ENCODE measurements at regions not wholly inside any gene's neighbourhood (a gene's known extent, or its start where the extent isn't known, plus 50 kb on each side); places are given as distances from the start of the nearest gene placed in this dataset.

DNA sequence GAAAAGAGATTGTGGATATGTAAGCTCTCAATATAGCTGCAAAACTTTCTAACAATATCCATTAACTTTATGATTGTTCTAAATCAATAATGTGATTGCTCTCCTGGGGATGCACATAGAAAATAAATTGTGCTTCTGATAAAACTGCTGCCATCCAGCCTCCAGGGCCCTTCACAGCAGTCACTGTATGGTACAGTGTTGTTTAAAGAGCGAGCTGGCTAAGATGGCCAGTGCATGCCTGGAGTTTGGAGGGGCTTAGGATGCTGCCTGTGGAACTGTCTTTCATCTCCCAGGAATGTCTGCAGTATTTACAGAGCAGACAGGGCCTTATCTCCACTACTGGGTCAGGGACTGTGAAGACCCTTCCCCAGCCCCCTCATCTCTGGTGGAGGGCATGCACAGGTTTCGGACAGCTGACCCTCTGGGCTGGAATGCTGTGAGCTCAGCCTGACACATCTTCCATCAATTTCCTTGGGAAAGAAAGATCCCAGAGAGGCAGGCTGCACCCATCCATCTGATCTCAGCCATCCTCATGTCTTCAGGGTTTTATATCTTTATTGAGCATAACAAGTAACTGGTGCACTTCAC lies 137.0 kb downstream of the PLPP3 start:
- no peak for DNase-seq
- ATAC-seq, result no peak
- intact Hi-C loops (cut with micrococcal nuclease), result no loop called here

DNA sequence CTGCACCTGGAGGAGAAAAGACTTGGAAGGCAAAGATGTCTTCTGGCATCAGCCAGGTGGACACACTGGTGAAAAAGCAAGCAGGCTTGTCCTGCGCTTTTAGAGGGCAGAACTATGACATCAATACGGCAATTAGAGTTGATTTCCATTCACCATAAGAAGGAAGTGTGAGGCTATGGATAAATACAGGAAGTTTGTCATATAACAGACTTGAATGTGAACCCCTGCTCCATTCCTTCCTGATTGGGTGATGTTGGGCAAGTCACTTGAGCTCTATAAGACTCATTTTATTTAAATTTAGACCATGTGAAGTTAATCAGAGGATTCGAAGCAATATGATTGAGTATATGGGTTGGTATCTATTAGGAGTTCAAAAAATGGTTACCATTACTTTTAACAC lies 137.8 kb downstream of the PLPP3 start:
- ATAC-seq, result no peak
- intact Hi-C loops (cut with micrococcal nuclease), result no loop called here
- DNase-seq, result no peak

DNA sequence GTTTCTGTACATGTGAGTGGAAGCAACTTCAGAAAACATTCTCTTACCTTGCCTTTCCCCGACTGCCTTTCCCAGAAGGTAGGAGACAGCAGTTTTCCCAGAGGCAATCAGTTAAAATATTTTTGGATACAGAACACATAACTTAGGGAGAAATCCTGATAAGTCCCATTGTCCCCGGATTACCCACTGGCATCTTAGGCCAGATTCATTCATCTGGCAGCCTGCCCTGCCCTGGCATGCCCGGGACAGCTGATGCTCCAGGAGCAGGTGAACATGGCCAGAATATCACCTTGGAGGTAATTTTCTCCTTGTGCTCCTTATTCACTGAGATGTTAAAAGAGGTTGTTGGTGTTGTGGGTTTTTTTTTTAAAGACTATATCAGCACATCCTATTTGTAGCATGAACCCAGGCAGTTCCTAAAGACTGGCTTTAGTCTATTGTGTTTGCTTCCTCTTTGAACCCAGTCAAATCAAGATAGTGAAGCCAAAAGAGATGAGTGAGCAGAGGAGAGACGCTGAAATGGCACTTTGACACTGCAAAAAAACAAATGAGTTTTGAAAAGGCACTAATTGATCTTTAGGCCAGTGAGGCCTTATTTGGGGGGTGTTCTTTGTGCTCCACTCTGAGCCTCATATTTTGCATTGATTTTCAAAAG lies 139.6 kb downstream of the PLPP3 start:
- DNase-seq (peak; percentile 76), ATAC-seq (peak; percentile 76)
- intact Hi-C loops (cut with micrococcal nuclease), result no loop called here

DNA sequence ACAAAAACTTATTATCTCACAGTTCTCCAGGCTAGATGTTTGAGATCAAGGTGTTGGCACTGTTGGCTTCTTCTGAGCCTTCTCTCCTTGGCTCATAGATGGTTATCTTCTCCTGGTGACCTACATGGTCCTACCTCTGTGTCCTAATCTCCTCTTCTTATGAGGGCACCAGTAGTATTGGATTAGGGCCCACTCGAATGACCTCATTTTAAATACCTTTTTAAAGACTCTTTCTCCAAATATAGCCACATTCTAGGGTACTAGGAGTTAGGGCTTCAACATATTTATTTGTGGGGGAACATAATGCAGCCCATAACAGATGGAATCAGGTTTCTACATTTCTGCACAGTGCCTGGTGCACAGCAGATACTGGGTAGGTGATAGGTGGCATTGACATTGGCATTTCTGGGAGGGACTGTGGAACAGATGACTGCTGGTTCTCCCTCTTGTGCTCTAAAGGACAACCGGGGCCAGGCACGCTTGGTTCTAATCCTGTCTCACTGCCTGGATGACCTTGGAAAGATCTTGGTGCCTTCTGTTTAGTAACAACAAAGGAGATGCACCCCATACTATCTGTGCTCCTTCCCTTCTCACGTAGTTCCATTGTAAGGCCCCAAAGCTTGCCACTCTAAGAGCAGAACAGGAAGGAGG lies 140.3 kb downstream of the PLPP3 start:
- DNase-seq, result peak; percentile 50
- ATAC-seq, result peak; percentile 85
- intact Hi-C loops (cut with micrococcal nuclease), result no loop called here

DNA sequence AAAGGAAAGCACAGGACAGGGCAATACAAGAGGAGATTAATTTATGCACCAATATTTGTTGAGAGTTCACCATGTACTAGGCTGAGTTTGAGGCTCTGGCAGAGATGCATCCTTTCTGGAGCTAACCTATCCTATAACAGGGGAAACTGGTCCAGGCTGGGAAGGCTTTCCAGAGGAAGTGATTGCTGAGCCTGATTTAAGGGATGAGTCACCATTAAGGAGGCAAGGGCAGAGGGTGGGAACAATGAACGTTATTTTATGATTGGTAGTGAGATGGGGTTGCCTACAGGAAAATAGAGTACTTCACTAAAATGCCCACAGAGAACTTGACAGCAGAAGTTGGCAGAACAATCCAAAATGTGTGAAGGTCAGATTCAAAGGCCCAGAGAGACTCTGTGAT lies 141.4 kb downstream of the PLPP3 start:
- intact Hi-C loops (cut with micrococcal nuclease), result no loop called here
- DNase-seq (no peak), ATAC-seq (peak; percentile 15)

DNA sequence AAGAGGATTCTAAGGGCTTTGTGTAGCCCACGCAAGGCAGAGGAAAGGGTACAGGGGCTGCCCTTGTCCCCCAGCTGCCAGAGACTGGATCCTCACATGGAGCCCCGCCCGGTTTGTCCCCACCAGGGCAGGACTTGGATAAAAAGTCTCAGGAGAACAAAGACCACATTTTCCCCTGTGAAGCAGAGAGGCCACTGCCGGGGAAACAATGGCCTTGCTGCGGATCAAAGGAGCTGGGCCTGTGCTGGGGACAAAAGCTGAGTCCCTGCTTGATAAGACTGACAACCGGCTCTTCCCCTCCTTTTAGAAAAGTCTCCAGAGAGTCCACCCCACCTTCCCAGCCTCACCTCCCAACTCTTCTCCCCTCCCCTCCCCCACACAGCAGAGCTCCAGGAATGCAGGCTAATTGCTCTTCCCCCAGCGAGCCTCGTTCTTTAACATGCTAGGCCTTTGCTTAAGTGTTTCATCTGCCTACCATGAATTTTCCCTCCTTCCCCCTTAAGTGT lies 142.4 kb downstream of the PLPP3 start:
- no peak for ATAC-seq
- intact Hi-C loops (cut with micrococcal nuclease), result no loop called here
- DNase-seq, result no peak

DNA sequence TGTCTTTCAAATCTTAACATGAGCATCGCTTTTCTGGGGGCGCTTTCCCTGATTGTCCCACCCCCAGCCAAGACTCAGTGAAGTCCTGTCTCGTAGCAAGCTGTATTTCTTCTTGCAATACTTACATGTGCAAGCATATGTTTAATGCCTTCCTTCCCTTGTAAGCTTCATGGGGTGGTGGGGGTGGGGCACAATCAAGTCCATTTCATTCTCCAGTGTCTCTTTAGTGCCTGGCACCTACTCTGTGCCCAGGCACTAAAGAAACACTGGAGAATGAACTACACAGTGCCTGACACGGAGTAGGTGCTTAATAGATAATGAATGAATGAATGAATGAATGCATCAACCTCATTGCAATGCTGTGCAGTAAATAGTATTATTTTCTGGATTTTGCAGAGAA lies 143.1 kb downstream of the PLPP3 start:
- ATAC-seq, result no peak
- no peak for DNase-seq
- intact Hi-C loops (cut with micrococcal nuclease), result no loop called here

DNA sequence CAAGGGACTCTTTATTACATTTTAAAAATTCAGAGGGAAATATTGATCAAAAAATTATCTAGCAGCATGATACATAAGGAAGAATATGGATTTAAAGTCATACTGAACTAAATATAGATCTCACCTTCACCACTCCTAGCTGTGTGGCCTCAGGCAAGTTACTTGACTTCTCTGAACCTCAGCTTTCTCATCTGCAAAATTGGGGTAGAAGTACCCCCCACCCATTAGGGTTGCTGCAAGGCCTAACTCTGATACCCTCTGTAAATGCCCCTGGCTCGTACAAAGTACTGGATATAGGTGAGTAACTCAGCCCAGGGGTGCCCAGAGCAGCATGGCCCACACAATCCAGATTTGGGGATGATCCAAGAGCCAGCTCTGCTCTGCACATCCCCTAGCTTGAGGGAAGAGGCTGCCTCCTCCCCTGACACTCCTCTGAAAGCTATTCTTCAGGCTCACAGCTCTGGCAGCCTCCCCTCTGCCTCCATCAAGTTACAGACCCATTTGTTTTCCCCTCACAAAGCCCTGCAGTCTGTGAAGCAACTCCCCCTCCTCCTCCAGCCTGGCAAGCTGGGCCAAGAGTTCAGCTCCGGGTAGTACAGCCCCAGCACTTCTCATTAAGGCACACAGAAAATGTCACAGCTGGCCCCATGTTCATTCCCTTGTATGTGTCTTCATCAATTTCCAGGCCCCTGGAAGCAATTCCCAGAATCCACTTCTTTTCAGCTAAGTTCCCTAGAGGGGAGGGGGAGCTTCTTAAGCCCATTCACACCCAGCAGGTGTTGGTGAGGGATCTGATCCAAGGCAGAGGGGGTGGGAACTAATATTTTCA lies 143.7 kb downstream of the PLPP3 start:
- intact Hi-C loops (cut with micrococcal nuclease), result no loop called here
- no peak for ATAC-seq
- DNase-seq, result no peak

DNA sequence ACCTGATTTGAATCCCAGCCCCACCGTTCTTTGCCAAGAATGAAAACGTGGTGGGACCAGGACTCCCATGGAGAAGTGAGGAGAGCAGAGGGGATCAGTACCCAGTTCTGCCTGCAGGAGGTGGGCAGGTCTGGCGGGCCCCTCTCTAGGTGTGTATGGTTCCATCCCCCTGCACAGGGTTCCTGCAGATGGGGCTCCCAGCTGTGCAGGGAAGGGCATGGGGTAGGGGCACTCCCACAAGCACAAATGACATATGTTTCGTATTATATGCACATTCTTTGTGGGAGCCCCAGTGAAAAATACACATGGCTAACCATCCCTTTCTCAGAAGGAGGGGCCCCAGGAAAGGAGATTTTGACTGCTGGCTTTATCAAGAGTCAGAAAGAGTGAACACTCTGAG lies 144.6 kb downstream of the PLPP3 start:
- ATAC-seq (no peak), DNase-seq (no peak)
- intact Hi-C loops (cut with micrococcal nuclease), result no loop called here

DNA sequence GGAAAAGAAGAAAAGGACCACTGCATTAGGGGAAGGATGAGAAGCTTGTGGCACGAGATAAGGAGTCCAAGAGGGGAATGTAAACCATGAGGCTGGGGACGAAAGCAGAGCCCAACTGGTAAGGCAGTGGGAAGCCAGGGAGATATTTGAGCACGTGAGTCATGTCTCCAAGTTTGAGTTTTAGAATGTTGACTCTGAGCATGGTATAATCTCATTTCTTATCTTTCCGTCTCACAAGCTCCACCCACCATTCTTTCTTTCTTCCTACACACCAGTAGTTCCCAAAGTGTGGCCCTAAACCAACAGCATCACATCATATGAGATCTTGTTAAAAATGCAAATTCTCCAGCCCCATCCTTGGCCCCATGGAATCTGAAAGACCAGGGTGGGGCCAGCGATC lies 145.3 kb downstream of the PLPP3 start:
- DNase-seq, result no peak
- no peak for ATAC-seq
- intact Hi-C loops (cut with micrococcal nuclease), result no loop called here

DNA sequence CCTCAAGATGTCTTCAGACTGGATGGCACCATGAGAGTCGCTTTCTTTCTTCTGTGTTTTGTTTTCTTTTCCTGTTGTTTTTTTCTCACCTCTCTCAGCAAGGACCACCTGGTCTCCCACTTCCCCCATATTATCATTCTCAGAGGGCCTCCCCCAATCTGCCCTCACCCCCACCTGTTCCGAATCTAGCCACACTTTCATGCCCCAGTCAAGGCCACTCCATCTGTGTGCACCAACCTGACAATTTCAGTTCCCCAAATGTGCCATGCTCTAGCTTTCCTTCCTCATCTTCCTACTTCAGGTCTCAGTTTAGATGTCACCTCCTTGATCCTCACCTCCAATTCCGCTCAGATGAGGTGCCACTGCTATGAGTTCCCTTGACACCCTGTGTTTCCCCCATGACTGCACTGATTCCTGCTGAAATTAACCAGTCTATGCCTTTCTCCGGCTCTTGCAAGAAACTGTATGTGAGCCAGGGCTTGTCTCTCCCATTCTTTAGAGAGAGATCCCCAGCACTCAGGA lies 146.2 kb downstream of the PLPP3 start:
- DNase-seq, result no peak
- intact Hi-C loops (cut with micrococcal nuclease), result no loop called here
- no peak for ATAC-seq

DNA sequence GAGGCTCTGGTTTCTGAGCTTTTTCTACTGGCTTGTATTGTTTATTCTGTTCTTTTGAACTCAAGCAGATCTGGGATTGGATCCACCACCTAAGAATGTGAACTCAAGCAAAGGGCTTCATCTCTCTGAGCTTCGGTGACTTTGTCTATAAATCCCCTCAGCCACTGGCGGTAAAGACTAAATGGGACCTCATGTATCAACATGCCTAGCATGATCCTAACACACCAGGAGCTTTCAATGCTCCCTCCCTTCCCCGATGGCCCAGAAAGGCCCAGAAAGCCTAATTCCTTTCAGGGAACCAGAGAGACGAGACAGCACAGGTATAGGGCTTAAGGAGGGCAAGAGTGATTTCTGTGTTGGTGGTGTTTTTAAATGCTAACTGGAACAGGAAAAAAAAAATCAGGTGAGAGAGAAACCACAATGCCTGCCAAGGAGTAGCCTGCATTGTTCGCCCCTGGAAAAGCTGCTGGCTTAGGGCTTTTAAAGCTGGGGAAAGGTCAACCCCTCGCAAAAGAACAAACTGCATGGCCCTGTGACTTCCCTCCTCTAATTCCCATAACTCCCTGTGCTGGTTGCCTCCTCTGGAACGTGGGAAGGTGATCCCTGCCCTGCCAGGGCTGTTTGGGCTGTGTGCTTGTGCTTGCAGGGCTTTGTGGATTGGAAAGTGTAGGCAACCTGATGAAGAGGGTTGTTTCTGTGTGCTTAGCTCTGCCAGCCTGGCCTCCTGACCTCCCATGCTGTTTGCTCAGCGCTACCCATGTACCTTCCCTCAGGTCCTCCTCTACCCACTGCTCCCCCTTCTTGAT lies 147.0 kb downstream of the PLPP3 start:
- ATAC-seq, result peak; percentile 50
- no peak for DNase-seq
- intact Hi-C loops (cut with micrococcal nuclease), result no loop called here

DNA sequence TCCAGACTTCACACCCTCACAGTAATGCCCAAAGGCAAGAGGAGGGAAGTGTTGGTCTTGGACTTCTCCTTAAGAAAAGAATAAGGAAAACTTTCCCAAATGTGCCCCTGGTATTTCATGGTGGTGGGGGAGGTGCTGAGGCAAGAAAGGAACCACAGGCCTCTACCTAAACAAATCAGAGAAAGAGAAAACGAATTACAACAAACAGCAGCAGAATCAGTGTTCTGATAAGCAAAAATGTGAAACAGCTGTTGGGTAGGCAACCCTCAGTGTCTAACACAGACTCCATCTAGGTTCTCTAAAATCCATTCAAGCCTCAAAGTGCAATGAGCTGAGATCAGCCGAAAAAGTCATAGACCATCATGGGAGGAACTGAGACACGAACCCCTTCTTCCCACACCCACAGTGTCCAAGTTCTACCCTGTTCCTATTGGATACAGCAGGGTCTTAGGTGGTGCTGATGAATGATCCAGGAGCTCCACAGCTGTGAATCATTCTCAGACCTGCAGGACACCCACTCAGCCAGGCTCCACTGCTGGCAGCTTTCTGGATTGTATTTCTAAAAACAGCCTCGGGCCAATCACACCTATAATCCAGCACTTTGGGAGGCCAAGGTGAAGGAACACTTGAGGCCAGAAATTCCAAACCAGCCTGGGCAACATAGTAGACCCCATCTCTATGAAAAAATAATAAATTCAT lies 149.1 kb downstream of the PLPP3 start:
- DNase-seq (no peak), ATAC-seq (no peak)
- intact Hi-C loops (cut with micrococcal nuclease), result no loop called here

DNA sequence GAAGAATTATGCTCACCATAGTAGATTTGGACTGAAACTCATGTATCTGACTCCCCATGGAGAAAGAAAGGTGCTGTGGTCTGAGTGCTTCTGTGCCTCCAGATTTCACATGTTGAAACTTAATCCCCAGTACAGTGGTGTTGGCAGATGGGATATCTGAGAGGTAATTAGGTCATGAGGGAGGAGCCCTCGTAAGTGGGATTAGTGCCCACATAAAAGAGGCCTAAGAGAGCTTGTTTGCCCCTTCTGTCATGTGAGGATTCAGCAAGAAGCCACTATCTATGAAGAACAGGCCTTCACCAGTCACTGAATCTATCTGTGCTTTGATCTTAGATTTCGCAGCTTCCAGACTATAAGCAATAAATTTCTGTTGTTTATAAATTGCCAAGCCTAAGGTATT lies 150.1 kb downstream of the PLPP3 start:
- ATAC-seq (no peak), DNase-seq (no peak)
- intact Hi-C loops (cut with micrococcal nuclease), result no loop called here

DNA sequence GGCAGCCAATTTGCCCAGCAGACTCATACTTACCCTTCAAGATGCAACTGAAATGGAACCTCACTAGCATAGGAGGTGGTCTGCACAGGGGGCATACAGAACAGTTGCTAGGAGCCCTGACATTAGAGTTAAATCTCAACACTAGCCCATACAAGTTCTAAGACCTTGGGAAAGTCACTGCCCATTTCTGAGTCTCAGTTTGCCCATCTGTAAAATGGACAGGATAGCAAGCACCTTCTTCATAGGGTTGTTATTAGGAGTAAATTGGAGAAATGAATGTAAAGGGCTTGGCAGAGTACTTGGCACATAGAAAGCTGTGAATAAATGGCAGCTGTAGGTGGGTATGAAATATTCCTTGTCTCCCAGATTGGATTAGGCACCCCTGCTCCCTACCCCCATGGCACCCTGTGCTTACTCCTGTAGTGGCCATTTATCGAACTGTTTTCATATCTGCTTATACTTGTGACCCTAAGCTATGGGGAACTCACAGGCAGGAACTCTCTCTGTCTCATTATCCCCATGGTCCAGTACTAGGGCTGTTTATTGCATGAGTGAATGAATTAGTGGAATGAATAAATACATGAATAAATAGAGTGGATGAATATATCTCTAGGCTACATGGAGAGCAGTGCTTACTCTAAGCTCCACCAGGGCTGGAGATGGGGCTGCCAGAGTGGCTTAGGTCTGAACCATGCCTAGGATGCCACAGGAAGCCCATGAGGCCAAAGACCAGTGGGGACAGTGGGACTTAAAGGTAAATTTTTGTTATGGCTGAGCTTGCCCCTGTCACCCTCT lies 152.6 kb downstream of the PLPP3 start:
- ATAC-seq (no peak), DNase-seq (no peak)
- intact Hi-C loops (cut with micrococcal nuclease), result no loop called here

DNA sequence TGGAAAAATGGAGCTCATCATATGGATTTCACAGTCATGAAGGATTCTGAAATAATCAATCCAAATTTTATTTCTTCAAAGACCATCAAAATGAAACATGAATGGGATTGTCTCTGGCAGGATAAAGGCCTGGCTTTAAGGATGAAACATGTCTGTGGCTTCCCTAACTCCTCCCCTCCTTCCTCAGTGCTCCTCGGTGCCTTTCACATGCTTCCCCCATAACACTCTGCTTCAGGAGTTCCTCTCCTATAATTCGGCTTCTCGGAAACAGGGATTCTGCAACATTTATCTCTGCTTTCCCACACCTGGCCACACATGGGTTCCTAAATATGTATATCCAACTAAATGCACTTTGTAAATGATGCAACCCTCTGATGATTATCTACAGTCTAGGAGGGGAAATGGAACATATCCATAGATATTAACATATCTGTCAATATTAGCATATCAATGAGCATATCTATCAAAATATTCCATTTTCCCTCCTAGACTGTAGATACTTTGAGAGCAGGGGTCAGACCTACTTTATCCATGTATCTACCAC lies 153.8 kb downstream of the PLPP3 start:
- DNase-seq (no peak), ATAC-seq (peak; percentile 22)
- intact Hi-C loops (cut with micrococcal nuclease), result no loop called here

DNA sequence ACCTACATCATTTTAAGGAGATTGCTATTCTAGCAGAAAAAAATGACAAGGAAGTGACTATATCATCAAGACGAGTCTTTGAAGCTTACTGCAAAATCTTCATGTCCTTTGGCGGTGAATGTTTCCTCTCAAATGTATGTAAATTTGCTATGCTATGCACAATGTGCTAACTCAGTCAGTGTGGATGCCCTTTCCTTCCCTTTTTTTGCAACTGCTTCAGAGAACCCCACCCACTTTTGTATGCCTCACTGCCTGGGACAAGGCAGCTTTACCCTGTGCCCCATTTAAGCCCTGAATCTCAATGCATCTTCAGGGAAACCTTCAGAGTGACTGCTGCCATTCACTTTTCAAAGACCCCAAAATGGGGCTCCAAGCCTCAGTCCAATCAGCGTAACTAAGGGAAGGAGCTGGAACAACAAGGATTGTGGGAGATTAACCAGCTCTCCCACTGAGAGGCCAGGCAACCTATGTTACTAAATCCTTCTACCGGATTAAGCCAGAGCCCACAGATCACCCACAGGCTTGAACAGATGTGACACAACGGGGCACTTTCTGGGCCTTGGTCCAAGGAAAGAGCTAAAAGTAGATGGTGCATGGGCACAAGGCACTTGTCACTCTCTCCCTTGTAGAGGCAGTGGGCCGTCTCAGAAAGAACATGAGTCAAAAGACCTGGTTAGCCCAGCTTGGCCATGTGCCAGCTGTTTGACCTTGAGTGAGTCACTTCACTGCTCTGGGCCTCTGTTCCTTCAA lies 154.4 kb downstream of the PLPP3 start:
- intact Hi-C loops (cut with micrococcal nuclease), result no loop called here
- peak; percentile 84 for DNase-seq
- peak; percentile 97 for ATAC-seq

Data from left ventricle myocardium superior (tissue), 1 donor.